DLD1 (cell line): ENCODE measurements at regions not wholly inside any gene's neighbourhood (a gene's known extent, or its start where the extent isn't known, plus 50 kb on each side); places are given as distances from the start of the nearest gene placed in this dataset.

Experiments used
- in situ Hi-C: cut with HindIII; loops from 2 replicates; pipeline ENCODE4 v1.10.0; 2017; ENCODE audit warnings: low sequenced_read_pairs

- in situ Hi-C loops = no loop called here
These were observed 457.5 kb upstream of the ARID1B start for GRCh38 chr6:156319707-156320106.

DNA sequence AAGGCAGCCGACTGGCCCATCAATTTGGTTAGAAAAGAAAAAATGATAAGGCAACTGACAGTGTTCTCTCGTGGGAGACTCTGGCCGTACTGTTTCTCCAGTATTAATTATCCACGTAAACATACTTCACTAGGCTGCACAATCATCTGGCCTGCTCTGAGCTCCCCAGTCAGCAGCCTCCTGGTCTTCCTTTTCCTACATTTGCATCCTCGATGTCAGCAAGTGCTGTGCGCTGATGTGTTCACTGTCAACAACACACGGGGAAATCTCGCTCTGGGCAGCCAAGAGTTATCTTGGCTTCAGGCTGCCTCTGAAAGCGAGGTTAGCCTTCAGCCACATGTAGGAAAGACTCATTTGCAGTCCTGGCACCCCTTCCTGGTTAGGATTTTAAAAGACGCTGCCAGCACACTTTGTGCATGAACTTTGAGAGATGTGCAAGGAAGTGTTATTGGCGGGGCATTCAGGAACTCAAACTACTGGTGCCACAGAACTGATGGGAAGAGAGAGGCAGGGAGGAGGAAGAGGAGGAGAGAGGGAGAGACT lies 460.5 kb upstream of the ARID1B start:
- in situ Hi-C loops = no loop called here

GRCh38 chr6:156315146-156315545 lies 462.0 kb upstream of the ARID1B start:
- in situ Hi-C loops = no loop called here

GRCh38 chr6:156313037-156313436 lies 464.1 kb upstream of the ARID1B start:
- in situ Hi-C loops = no loop called here

DNA sequence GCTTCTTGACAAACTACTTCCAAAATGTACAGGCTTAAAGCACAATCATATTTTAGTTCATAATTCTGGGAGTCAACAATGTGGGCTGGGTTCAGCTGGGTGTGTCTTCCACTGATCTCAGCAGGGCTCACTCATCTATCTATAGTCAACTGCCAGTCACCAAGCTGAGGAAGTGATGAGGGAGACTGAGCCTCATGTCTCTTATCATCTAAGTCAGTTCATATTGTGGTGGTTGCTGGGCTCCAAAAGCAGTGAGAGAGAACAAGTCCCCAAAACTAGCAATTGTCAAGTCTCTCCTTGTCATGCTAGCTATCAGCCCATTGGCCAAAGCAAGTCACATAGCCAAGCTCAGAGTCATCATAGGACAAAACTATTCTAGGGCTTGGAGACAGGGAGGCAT lies 465.9 kb upstream of the ARID1B start:
- in situ Hi-C loops = no loop called here

DNA sequence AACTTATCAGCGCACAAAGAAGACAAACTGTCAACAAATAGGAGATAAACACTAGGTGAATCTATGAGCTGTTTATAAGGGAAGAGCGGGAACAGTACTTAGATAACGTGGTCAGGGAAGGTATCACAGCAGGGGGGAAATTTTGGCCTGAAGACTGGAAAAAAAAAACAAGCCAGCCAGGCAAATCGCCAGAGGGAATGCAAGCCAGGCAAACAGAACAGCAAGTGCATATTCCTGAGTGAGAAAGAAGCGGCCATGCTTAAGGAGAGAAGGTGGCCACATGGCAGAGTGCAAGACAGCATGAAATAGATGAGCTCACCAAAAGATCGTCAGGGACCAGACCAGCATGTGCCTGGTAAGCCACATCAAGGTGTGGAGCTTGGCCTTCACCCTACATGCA lies 466.5 kb upstream of the ARID1B start:
- in situ Hi-C loops = no loop called here

GRCh38 chr6:156309017-156309416 lies 468.2 kb upstream of the ARID1B start:
- in situ Hi-C loops = no loop called here

DNA sequence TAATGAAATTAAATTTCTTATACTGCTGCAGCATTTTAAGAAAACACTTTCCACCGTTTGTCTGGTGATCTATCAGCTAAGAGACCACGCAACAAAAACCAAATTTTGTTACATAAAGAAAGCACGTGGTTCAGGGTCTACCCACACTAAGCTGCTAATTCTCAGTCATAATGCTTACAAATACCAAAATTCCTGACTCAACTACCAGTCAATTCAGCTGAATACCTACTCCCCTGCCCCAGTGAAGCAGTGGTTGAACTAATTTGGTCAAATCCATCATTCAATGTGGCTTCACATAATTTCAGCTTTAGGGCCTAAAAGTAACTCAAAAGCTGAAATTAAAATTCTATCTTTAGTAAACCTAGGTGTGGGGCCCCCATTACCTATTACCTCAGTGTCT lies 468.6 kb upstream of the ARID1B start:
- in situ Hi-C loops = no loop called here

DNA sequence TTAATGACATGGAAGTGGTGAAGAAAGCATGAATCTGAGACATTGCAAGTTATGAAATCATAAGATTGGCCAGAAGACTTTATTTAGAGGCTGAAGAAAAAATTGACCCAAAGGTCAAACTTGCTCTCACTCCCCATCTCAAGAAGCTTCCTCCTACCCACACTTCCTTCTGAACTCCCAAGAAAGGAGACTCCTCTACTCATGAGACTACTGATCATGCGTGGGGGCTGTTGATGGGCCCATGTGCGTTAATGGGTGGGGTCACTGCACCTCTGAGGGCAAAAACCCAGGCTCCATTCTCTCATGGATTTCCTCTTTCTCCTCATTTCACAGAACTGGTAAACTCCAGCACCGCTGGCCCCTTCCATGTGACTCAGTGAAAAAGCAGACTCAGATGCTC lies 470.6 kb upstream of the ARID1B start:
- in situ Hi-C loops = no loop called here

DNA sequence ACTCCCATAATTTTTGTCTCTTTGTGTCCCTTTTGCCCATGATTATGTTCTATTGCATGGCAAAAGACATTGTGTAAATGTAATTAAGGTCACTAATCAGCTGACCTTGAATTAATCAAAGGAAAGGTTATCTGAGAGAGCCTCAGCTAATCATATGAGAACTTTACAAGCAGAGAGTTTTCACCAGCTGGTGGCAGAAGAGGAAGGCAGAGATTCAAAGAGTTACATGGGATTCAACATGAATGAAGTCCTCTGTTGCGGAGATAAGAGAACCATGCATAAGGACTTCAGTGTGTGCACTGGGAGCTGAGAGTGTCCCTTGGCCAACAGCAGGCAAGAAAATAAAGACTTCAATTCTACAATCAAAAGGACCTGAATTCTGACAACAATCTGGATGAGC lies 494.1 kb upstream of the ARID1B start:
- in situ Hi-C loops = no loop called here

DNA sequence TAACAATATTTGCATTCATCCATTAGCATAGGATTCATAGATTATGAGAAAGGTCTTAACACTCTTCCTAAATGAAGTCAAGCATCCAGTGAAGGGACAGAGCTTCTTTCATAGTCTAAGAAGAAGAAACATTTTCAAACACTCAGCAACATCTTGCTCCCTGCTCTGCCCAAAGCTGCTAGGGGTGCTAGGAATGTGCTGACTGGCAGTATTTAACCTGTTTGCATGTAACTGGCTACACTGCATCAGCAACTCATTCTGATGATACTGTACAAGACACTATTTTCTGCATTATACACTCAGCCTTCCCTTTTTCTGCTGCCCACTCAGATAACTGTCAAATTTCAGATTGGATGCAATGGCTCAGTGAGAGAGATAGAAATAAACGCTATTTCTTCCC lies 495.1 kb upstream of the ARID1B start:
- in situ Hi-C loops = no loop called here

DNA sequence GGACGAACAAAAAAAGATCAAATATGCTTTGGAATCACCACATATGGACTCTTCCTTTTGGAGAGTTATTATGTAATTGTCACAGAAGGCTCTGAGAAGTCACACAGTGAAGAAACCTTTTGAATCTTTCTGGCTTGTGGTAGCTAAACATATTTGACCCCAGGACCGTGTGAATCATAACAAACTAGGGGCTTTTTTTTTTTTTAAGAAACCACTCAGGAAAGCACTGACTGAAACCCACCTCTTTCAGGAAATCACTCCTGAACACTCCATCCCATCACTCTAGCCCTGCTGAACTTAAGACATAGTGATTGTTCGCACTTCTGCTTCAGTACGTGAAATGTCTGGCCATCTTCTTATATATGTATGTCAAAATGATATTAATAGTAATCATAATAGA lies 495.9 kb upstream of the ARID1B start:
- in situ Hi-C loops = no loop called here

- in situ Hi-C loops = no loop called here
These were observed 497.1 kb upstream of the ARID1B start for GRCh38 chr6:156280065-156280464.

DNA sequence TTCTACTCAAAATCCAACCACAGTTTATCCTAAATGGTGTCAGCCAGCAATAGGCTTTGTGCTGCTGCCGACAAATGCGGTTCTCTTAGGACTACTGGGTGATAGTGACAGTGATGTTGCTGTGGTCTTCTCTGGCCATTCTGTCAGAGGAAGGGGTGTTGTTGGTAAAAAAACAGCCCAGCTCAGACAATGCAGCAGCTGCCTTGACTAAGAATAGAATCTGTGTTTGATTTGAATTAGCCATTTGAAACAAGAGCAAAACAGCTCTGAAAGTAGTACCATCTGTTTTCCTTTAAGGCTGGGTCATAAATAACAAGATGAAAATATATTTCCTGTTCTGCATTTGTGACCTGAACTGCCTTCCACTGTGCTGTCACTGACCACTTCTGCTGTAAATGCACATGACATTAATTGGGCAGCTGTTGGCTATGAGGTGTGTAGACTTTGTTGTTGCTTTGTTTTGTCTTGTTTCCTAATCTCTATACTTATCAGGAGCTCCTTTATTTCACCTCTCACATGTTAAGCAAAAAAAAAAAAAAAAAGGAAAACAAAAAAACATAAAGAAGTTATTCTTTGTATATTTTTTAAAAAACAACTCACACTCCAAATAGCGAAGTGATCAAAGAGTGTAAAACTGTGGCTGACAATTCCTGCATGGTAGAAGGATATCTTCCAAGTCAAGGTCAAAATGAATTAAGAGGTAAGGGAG lies 497.8 kb upstream of the ARID1B start:
- in situ Hi-C loops = no loop called here

GRCh38 chr6:156273065-156273711 lies 504.0 kb upstream of the ARID1B start:
- in situ Hi-C loops = no loop called here

GRCh38 chr6:156269751-156270369 lies 507.3 kb upstream of the ARID1B start:
- in situ Hi-C loops = no loop called here

- in situ Hi-C loops = no loop called here
These were observed 508.3 kb upstream of the ARID1B start for GRCh38 chr6:156268849-156269248.

- in situ Hi-C loops = no loop called here
These were observed 515.2 kb upstream of the ARID1B start for GRCh38 chr6:156262014-156262413.

DNA sequence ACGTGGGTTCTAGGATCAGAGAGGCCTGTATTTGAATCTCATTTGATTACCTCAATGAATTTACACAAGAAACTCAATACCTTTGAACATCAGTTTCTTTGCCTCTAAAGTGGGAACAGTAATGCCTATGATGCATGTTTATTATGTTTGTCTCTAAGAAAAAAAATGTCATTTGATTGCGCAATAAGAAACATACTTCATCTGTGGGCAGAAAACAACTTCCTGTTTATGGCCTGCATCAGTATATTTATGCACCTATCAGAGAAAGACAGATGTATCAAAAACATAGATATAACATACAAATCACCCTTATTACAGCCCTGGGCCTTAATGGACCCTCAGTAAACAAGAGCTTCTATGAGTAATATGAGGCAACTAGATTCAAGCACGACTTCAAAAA lies 516.4 kb upstream of the ARID1B start:
- in situ Hi-C loops = no loop called here

DNA sequence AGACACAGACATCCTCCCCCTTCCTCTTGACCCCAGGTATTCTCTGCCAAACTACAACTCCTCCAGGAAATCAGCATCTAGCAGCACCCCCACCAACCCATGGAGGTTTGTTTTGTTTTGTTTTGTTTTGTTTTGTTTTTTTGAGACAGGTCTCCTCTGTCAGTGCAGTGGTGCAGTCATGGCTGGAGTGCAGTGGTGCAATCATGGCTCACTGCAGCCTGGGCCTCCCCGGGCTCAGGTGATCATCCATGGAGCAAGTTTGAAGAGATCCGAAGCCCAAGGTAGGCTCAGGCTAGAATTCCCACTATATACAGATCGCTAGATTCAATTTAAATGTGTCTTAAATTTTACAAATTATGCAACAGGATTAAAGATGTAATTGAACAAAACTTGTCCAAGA lies 518.2 kb upstream of the ARID1B start:
- in situ Hi-C loops = no loop called here

- in situ Hi-C loops = no loop called here
These were observed 521.0 kb upstream of the ARID1B start for GRCh38 chr6:156256161-156256560.

GRCh38 chr6:156254240-156254639 lies 522.9 kb upstream of the ARID1B start:
- in situ Hi-C loops = no loop called here
